Stimulated activated CD4-positive, alpha-beta T cell treated with anti-CD3 and anti-CD28 coated beads, Interleukin-2, amount 100 ng/mL, for 24 hours (primary cell): ENCODE measurements at regions not wholly inside any gene's neighbourhood (a gene's known extent, or its start where the extent isn't known, plus 50 kb on each side); places are given as distances from the start of the nearest gene placed in this dataset.
"Not testable (repeated sequence)": the region's sequence is repeated elsewhere in the genome, so short reads cannot be mapped to it uniquely, and the experiment has no call there.

Source experiments
- DNase-seq, 2 donors: peaks; one replicate each; pipeline ENCODE4 v3.0.0-alpha.2; 2020

GRCh38 chr6:130720076-130720715, 107.0 kb upstream of the SMLR1 start:
- no peak for DNase-seq

GRCh38 chr6:130724089-130724488, 103.1 kb upstream of the SMLR1 start:
- DNase-seq = no peak

- no peak for DNase-seq
Measured at GRCh38 chr6:130725551-130725950, 101.7 kb upstream of the SMLR1 start.

- not testable (repeated sequence) for DNase-seq
Measured at GRCh38 chr6:130728064-130728463, 99.1 kb upstream of the SMLR1 start.

GRCh38 chr6:130730600-130730999, 96.6 kb upstream of the SMLR1 start:
- no peak for DNase-seq

GRCh38 chr6:130734161-130734560, 93.0 kb upstream of the SMLR1 start:
- DNase-seq = no peak

- no peak for DNase-seq
Measured at GRCh38 chr6:130740308-130740707, 86.9 kb upstream of the SMLR1 start.

- no peak for DNase-seq
Measured at GRCh38 chr6:130742131-130742681, 85.0 kb upstream of the SMLR1 start.

- no peak for DNase-seq
Measured at GRCh38 chr6:130743175-130743574, 84.0 kb upstream of the SMLR1 start.

- DNase-seq = no peak
Measured at GRCh38 chr6:130744576-130745366, 82.4 kb upstream of the SMLR1 start.

- no peak for DNase-seq
Measured at GRCh38 chr6:130748041-130748440, 79.2 kb upstream of the SMLR1 start.

- DNase-seq = peak in 1 of 2 donors; percentile 0
Measured at GRCh38 chr6:130749402-130749801, 77.8 kb upstream of the SMLR1 start.

- no peak for DNase-seq
Measured at GRCh38 chr6:130752267-130752666, 74.9 kb upstream of the SMLR1 start.

- no peak for DNase-seq
Measured at GRCh38 chr6:130754786-130755367, 72.3 kb upstream of the SMLR1 start.

- DNase-seq = no peak
Measured at GRCh38 chr6:130755368-130756034, 71.7 kb upstream of the SMLR1 start.

- DNase-seq = no peak
Measured at GRCh38 chr6:130756824-130757223, 70.4 kb upstream of the SMLR1 start.

GRCh38 chr6:130758813-130759212, 68.4 kb upstream of the SMLR1 start:
- no peak for DNase-seq

GRCh38 chr6:130760006-130760405, 67.2 kb upstream of the SMLR1 start:
- no peak for DNase-seq

GRCh38 chr6:130761286-130761685, 65.9 kb upstream of the SMLR1 start:
- DNase-seq = no peak

GRCh38 chr6:130765181-130765727, 62.0 kb upstream of the SMLR1 start:
- DNase-seq = no peak

- no peak for DNase-seq
Measured at GRCh38 chr6:130766239-130767144, 60.7 kb upstream of the SMLR1 start.

- no peak for DNase-seq
Measured at GRCh38 chr6:130769861-130770260, 57.3 kb upstream of the SMLR1 start.
